HG03135 (cell line): ENCODE measurements at regions not wholly inside any gene's neighbourhood (a gene's known extent, or its start where the extent isn't known, plus 50 kb on each side); places are given as distances from the start of the nearest gene placed in this dataset.

Source experiments
- ATAC-seq: cut with Tn5 transposase; IDR thresholded peaks from one replicate; pipeline ENCODE4 v1.9.1; 2021; ENCODE audit warnings: mild to moderate bottlenecking, moderate library complexity; ENCODE audit not compliant: unreplicated experiment

GRCh38 chr5:56440871-56441740 is 208.0 kb upstream of the ANKRD55 start:
- no peak for ATAC-seq

- ATAC-seq, result no peak
Measured at GRCh38 chr5:56434986-56435385, 201.9 kb upstream of the ANKRD55 start.

- no peak for ATAC-seq
Measured at GRCh38 chr5:56433039-56433617, 200.0 kb upstream of the ANKRD55 start.

- ATAC-seq, result no peak
Measured at GRCh38 chr5:56432321-56432720, 199.2 kb upstream of the ANKRD55 start.

GRCh38 chr5:56430422-56430821 is 197.3 kb upstream of the ANKRD55 start:
- ATAC-seq, result no peak

GRCh38 chr5:56429110-56429561 is 196.0 kb upstream of the ANKRD55 start:
- ATAC-seq, result no peak

- ATAC-seq, result no peak
Measured at GRCh38 chr5:56426693-56427092, 193.6 kb upstream of the ANKRD55 start.

GRCh38 chr5:56422076-56422762 is 189.1 kb upstream of the ANKRD55 start:
- no peak for ATAC-seq

GRCh38 chr5:56421246-56422075 is 188.3 kb upstream of the ANKRD55 start:
- no peak for ATAC-seq

- ATAC-seq, result no peak
Measured at GRCh38 chr5:56420323-56420722, 187.2 kb upstream of the ANKRD55 start.

- no peak for ATAC-seq
Measured at GRCh38 chr5:56419667-56420066, 186.5 kb upstream of the ANKRD55 start.

GRCh38 chr5:56415356-56415765 is 182.2 kb upstream of the ANKRD55 start:
- ATAC-seq, result peak; percentile 82

GRCh38 chr5:56414066-56414465 is 180.9 kb upstream of the ANKRD55 start:
- no peak for ATAC-seq

- no peak for ATAC-seq
Measured at GRCh38 chr5:56413546-56413945, 180.4 kb upstream of the ANKRD55 start.

GRCh38 chr5:56412601-56413379 is 179.7 kb upstream of the ANKRD55 start:
- ATAC-seq, result peak; percentile 84

- no peak for ATAC-seq
Measured at GRCh38 chr5:56410696-56411095, 177.6 kb upstream of the ANKRD55 start.

- ATAC-seq, result no peak
Measured at GRCh38 chr5:56409331-56410190, 176.4 kb upstream of the ANKRD55 start.

GRCh38 chr5:56406838-56407237 is 173.7 kb upstream of the ANKRD55 start:
- ATAC-seq, result no peak

- ATAC-seq, result no peak
Measured at GRCh38 chr5:56406221-56406620, 173.1 kb upstream of the ANKRD55 start.
